ENCODE measurements at regions not wholly inside any gene's neighbourhood (a gene's known extent, or its start where the extent isn't known, plus 50 kb on each side); places are given as distances from the start of the nearest gene placed in this dataset.
"Not testable (repeated sequence)": the region's sequence is repeated elsewhere in the genome, so short reads cannot be mapped to it uniquely, and the experiment has no call there.

GRCh38 chr10:33965795-33966581 is 631.5 kb upstream of the NRP1 start:
- no peak for ATAC-seq (ENCODE audit: low read depth)
- Mint-ChIP-seq H3K9me3 (peaks cover 1% of the 10 kb centered on the region), H3K27ac (no peak overlapping the region), H3K36me3 (no peaks in the 10 kb centered on the region), H3K27me3 (peaks cover 2% of the 10 kb centered on the region), H3K4me1 (no peaks in the 10 kb centered on the region), H3K4me3 (no peak overlapping the region)
- POLR2A ChIA-PET = no interaction called here
- no peak for DNase-seq

GRCh38 chr10:33963729-33964128 is 629.3 kb upstream of the NRP1 start:
- no peaks in the 10 kb centered on the region for H3K36me3 Mint-ChIP-seq
- ATAC-seq (ENCODE audit: low read depth) = no peak
- peaks cover 1% of the 10 kb centered on the region for H3K9me3 Mint-ChIP-seq
- no peak for DNase-seq
- POLR2A ChIA-PET = no interaction called here
- H3K27me3 Mint-ChIP-seq = peaks cover 2% of the 10 kb centered on the region
- H3K4me1 Mint-ChIP-seq = no peaks in the 10 kb centered on the region
- no peak overlapping the region for H3K27ac Mint-ChIP-seq
- H3K4me3 Mint-ChIP-seq = no peak overlapping the region

- ATAC-seq (ENCODE audit: low read depth); H3K27ac Mint-ChIP-seq; H3K9me3 Mint-ChIP-seq; H3K36me3 Mint-ChIP-seq; H3K4me3 Mint-ChIP-seq; H3K4me1 Mint-ChIP-seq; POLR2A ChIA-PET; DNase-seq; H3K27me3 Mint-ChIP-seq: not testable (repeated sequence)
These were observed 621.9 kb upstream of the NRP1 start for GRCh38 chr10:33956322-33956721.

GRCh38 chr10:33955676-33956075 is 621.2 kb upstream of the NRP1 start:
- Mint-ChIP-seq H3K27ac (no peak overlapping the region), H3K9me3 (no peaks in the 10 kb centered on the region), H3K27me3 (peaks cover 2% of the 10 kb centered on the region), H3K4me3 (no peak overlapping the region), H3K4me1 (no peaks in the 10 kb centered on the region), H3K36me3 (no peaks in the 10 kb centered on the region)
- DNase-seq (no peak), ATAC-seq (ENCODE audit: low read depth) (no peak)
- POLR2A ChIA-PET = no interaction called here

GRCh38 chr10:33952692-33953360 is 618.4 kb upstream of the NRP1 start:
- ATAC-seq (ENCODE audit: low read depth) (no peak), DNase-seq (no peak)
- peaks cover 2% of the 10 kb centered on the region for H3K27me3 Mint-ChIP-seq
- no peaks in the 10 kb centered on the region for H3K36me3 Mint-ChIP-seq
- no peak overlapping the region for H3K27ac Mint-ChIP-seq
- H3K4me3 Mint-ChIP-seq = no peak overlapping the region
- H3K9me3 Mint-ChIP-seq = no peaks in the 10 kb centered on the region
- POLR2A ChIA-PET = no interaction called here
- no peaks in the 10 kb centered on the region for H3K4me1 Mint-ChIP-seq

GRCh38 chr10:33950206-33950605 is 615.7 kb upstream of the NRP1 start:
- no peaks in the 10 kb centered on the region for H3K36me3 Mint-ChIP-seq
- no peaks in the 10 kb centered on the region for H3K9me3 Mint-ChIP-seq
- H3K4me1 Mint-ChIP-seq = no peaks in the 10 kb centered on the region
- ATAC-seq (ENCODE audit: low read depth) = no peak
- H3K27ac Mint-ChIP-seq = no peak overlapping the region
- peaks cover 1% of the 10 kb centered on the region for H3K27me3 Mint-ChIP-seq
- no peak for DNase-seq
- H3K4me3 Mint-ChIP-seq = no peak overlapping the region
- POLR2A ChIA-PET = no interaction called here

GRCh38 chr10:33947544-33947943 is 613.1 kb upstream of the NRP1 start:
- H3K4me3 Mint-ChIP-seq = no peak overlapping the region
- no peaks in the 10 kb centered on the region for H3K9me3 Mint-ChIP-seq
- H3K36me3 Mint-ChIP-seq = no peaks in the 10 kb centered on the region
- DNase-seq = no peak
- POLR2A ChIA-PET = no interaction called here
- no peak overlapping the region for H3K27ac Mint-ChIP-seq
- H3K27me3 Mint-ChIP-seq = no peaks in the 10 kb centered on the region
- H3K4me1 Mint-ChIP-seq = no peaks in the 10 kb centered on the region
- no peak for ATAC-seq (ENCODE audit: low read depth)

- no peak overlapping the region for H3K27ac Mint-ChIP-seq
- DNase-seq (no peak), ATAC-seq (ENCODE audit: low read depth) (no peak)
- H3K9me3 Mint-ChIP-seq = no peaks in the 10 kb centered on the region
- POLR2A ChIA-PET = no interaction called here
- no peaks in the 10 kb centered on the region for H3K36me3 Mint-ChIP-seq
- H3K4me3 Mint-ChIP-seq = no peak overlapping the region
- no peaks in the 10 kb centered on the region for H3K4me1 Mint-ChIP-seq
- H3K27me3 Mint-ChIP-seq = no peaks in the 10 kb centered on the region
These were observed 610.6 kb upstream of the NRP1 start for GRCh38 chr10:33945051-33945450.

GRCh38 chr10:33942508-33942907 is 608.0 kb upstream of the NRP1 start:
- Mint-ChIP-seq H3K4me1 (no peaks in the 10 kb centered on the region), H3K4me3 (no peak overlapping the region), H3K9me3 (no peaks in the 10 kb centered on the region), H3K36me3 (no peaks in the 10 kb centered on the region), H3K27ac (no peak overlapping the region), H3K27me3 (no peaks in the 10 kb centered on the region)
- DNase-seq (no peak), ATAC-seq (ENCODE audit: low read depth) (no peak)
- POLR2A ChIA-PET = no interaction called here

GRCh38 chr10:33939892-33940291 is 605.4 kb upstream of the NRP1 start:
- no peaks in the 10 kb centered on the region for H3K9me3 Mint-ChIP-seq
- no peaks in the 10 kb centered on the region for H3K4me1 Mint-ChIP-seq
- H3K27me3 Mint-ChIP-seq = no peaks in the 10 kb centered on the region
- H3K36me3 Mint-ChIP-seq = no peaks in the 10 kb centered on the region
- POLR2A ChIA-PET = no interaction called here
- ATAC-seq (ENCODE audit: low read depth) (no peak), DNase-seq (no peak)
- H3K4me3 Mint-ChIP-seq = no peak overlapping the region
- no peak overlapping the region for H3K27ac Mint-ChIP-seq

GRCh38 chr10:33939410-33939809 is 604.9 kb upstream of the NRP1 start:
- POLR2A ChIA-PET = no interaction called here
- Mint-ChIP-seq H3K36me3 (no peaks in the 10 kb centered on the region), H3K9me3 (no peaks in the 10 kb centered on the region), H3K27me3 (no peaks in the 10 kb centered on the region), H3K27ac (no peak overlapping the region), H3K4me3 (no peak overlapping the region), H3K4me1 (no peaks in the 10 kb centered on the region)
- ATAC-seq (ENCODE audit: low read depth) (no peak), DNase-seq (no peak)

GRCh38 chr10:33938001-33938400 is 603.5 kb upstream of the NRP1 start:
- no peaks in the 10 kb centered on the region for H3K27me3 Mint-ChIP-seq
- H3K4me1 Mint-ChIP-seq = no peaks in the 10 kb centered on the region
- no peaks in the 10 kb centered on the region for H3K36me3 Mint-ChIP-seq

GRCh38 chr10:33937036-33937730 is 602.7 kb upstream of the NRP1 start:
- Mint-ChIP-seq H3K4me3 (no peak overlapping the region), H3K36me3 (no peaks in the 10 kb centered on the region), H3K27me3 (peaks cover 3% of the 10 kb centered on the region), H3K27ac (no peak overlapping the region), H3K9me3 (no peaks in the 10 kb centered on the region), H3K4me1 (no peaks in the 10 kb centered on the region)
- POLR2A ChIA-PET = no interaction called here
- ATAC-seq (ENCODE audit: low read depth) = no peak
- DNase-seq = no peak

More at GRCh38 chr10:33938001-33938400, 603.5 kb upstream of the NRP1 start:
- H3K4me3 Mint-ChIP-seq = no peak overlapping the region
- H3K9me3 Mint-ChIP-seq = no peaks in the 10 kb centered on the region
- ATAC-seq (ENCODE audit: low read depth) (no peak), DNase-seq (no peak)
- no peak overlapping the region for H3K27ac Mint-ChIP-seq
- POLR2A ChIA-PET = no interaction called here

GRCh38 chr10:33935350-33935749 is 600.9 kb upstream of the NRP1 start:
- Mint-ChIP-seq H3K4me3 (no peak overlapping the region), H3K27me3 (peaks cover 3% of the 10 kb centered on the region), H3K27ac (no peak overlapping the region), H3K36me3 (no peaks in the 10 kb centered on the region), H3K9me3 (no peaks in the 10 kb centered on the region), H3K4me1 (no peaks in the 10 kb centered on the region)
- DNase-seq (no peak), ATAC-seq (ENCODE audit: low read depth) (no peak)
- POLR2A ChIA-PET = no interaction called here

Measured in activated naive CD8-positive, alpha-beta T cell treated with anti-CD3 and anti-CD28 coated beads, Interleukin-2, amount 10 ng/mL, durations not matched to agents 7 days and 5 days (primary cell).